ENCODE measurements at regions not wholly inside any gene's neighbourhood (a gene's known extent, or its start where the extent isn't known, plus 50 kb on each side); places are given as distances from the start of the nearest gene placed in this dataset.
A peak's percentile ranks its signal among the peaks of the same experiment; 100 is the strongest.
"Not testable (repeated sequence)": the region's sequence is repeated elsewhere in the genome, so short reads cannot be mapped to it uniquely, and the experiment has no call there.

DNA sequence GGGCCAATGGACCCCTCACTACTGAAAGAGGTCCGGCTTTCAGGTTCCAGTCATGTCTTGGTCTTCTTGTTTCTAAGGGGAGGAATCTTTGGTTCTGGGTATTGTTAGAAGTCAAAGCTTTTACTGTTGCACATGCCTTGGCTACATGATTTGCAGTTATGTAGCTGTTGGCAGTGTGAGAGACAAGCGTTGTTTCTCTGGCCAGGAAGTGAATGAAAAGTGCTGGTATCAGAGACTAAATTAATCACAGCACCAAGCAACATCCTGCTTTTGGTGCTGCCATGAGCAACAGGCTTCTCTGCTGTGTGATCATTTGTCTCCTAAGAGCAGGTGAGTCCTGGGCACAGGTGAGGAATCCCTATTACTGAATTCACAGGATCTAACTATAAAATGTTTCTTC, 100.1 kb upstream of the PRSS3 start:
- DNase-seq (ENCODE audit: low spot score): no peak

DNA sequence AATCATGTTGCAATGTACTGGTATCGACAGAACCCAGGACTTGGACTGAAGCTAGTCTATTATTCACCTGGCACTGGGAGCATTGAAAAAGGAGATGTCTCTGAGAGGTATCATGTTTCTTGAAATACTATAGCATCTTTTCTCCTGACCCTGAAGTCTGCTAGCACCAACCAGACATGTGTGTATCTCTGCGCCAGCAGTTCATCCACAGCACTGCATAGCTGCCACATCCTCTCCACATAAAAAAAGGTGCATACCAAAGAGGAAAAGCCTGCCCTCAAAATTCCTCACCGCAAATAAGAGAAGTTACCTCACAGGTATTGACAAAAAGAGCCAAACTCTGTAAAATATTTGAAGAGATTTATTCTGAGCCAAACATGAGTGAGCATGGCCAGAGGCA, 99.5 kb upstream of the PRSS3 start:
- no peak for DNase-seq (ENCODE audit: low spot score)

DNA sequence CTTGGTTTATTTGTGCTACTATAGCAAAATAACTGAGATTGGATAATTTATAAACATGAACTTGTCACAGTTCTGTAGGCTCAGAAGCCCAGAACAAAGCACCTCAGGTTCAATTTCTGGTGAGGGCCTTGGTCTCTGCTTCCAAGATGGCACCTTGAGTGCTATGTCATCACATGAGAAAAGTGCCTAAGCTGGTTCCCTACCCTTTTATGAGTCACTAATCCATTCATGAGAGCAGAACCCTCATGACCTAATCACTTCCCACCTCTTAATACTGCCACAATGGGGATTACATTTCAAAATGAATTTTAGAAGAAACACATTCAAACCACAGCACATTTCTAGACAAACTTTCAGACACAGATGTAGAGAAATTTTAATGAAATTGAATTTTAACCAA, 98.2 kb upstream of the PRSS3 start:
- no peak for DNase-seq (ENCODE audit: low spot score)

DNA sequence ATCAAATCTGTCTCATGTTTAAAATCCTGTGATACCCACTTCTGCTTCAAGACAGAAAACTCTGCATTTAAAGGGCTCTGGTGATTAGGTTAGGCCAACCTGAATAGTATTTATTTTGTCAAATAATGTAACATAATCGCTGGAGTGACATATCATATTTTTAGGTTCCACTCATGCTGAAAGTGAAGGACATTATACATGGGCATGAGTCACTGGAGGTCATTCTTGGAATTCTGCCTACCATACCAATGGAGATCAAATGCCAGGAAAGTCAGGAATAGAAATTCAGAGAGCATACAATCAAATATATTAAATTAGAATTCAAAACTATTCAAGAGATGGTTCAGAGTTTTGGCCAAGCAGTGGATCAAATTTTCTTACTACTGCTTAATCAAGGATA, 97.1 kb upstream of the PRSS3 start:
- DNase-seq (ENCODE audit: low spot score): no peak

GRCh38 chr9:33700940-33701339, 94.4 kb upstream of the PRSS3 start:
- DNase-seq (ENCODE audit: low spot score): not testable (repeated sequence)

DNA sequence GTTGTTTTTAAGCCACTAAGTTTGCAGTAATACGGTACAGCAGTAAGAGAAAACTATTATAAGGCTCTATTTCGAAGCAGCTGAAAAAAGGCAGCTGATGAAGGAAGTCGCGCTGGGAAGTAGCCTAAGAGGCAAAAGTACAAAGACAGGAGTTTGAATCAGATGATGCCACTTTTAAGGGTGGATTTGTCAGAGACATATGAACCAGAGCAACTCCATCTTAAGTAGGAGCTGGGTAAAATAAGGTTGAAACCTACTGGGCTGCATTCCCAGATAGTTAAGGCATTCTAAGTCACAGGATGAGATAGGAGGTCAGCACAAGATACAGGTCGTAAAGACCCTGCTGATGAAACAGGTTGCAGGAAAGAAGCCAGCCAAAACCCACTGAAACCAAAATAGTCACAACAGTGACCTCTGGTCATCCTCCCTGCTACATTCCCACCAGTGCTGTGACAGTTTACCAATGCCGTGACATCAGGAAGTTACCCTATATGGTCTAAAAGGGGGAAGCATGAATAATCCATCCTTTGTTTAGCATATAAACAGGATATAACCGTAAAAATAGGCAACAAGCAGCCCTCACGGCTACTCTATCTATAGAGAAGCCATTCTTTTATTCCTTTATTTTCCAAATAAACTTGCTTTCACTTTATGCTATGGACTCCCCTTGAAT, 91.8 kb upstream of the PRSS3 start:
- no peak for DNase-seq (ENCODE audit: low spot score)

DNA sequence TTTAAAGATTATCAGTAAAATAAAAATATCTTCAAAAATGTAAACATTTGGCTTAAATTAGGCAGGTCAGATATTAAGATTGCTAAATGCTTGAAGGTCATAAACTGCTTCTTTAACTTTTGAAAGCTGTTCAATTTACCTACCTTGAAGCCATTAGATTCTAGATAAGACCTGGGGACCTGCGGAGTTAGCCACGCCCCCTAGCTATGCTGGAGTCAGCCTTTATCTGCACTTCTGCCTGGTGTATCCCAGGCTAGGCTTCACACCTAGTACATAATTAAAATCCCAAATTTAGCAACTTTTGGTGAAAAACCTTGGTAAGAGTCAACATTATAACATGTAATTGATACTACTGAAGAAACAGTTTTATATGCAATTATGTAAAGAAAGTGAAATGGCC, 89.9 kb upstream of the PRSS3 start:
- DNase-seq (ENCODE audit: low spot score): not testable (repeated sequence)

- no peak for DNase-seq (ENCODE audit: low spot score)
These were observed 86.9 kb upstream of the PRSS3 start for GRCh38 chr9:33708441-33708840.

DNA sequence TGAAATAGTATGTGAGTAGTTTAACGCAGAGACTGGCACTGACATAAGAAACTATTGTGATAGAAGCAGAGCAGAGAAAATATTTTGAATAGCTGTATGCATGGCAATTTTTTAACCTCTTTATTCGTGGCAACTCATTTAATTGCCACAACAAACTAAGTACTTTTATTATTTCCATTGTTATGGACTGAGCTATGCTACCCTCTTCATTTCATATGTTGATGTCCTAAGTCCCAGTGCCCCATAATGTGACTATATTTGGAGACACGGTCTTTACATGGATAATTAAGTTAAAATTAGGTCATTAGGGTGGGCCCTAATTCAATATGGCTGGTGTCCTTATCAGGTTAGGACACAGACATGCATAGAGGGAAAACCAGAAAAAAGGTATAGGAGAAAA, 86.1 kb upstream of the PRSS3 start:
- no peak for DNase-seq (ENCODE audit: low spot score)

DNA sequence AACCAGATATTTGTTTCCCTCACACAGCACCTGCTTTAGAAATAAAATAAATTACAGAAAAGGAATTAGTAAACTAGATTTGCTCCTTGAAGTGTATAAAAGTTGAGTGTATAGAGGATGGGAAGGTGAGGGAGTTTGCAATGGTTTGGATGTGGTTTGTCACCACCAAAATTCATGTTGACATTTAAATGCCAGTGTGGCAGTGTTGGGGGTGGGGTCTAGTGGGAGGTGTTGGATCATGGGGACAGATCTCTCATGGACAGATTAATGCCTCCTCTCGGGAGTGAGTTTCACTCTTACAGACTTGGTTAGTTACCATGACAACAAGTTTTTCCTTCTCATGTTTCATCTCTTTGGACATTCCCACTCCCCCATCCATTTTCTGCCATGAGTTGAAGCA, 83.9 kb upstream of the PRSS3 start:
- not testable (repeated sequence) for DNase-seq (ENCODE audit: low spot score)

GRCh38 chr9:33714989-33715388, 80.4 kb upstream of the PRSS3 start:
- no peak for DNase-seq (ENCODE audit: low spot score)

GRCh38 chr9:33718987-33719386, 76.4 kb upstream of the PRSS3 start:
- no peak for DNase-seq (ENCODE audit: low spot score)

DNA sequence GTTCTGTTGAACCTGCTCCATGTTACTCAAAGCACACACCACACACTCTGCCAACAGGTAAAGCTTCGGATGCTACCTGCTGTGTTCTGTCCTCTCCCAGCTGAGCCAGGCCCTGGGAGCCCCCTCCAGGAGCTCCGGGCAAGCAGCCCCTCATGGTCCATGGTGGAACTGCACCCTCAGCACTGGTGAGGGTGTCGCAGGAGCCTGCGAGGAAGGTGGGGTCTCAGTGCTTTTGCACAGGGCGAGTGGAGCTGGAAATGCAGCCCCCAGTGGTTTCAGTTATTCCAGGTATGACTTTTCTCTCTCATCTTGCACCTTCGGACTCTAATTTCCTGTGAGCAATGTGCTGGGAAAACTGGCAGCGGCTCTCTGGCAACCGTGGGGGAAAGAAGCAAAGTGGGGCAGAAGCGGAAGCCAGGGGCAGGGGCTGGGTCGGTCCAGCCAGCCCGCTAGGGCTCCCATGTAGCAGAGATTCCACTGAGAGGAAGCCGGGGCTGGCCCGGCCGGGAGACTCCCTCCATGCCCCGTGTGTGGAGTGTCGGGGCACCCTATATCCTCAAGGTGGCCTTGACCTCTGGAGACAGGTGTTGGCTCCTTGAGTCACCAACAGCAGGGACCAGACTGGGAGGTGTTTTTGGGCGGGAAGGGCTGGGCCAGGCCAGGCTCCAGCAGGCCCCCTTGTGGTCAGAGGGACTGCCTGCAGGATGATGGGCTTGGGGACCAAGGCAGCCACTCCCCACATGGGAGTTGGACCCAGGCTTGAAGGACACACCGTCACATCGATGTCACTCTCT, 75.6 kb upstream of the PRSS3 start:
- peak; percentile 19 for DNase-seq (ENCODE audit: low spot score)

DNA sequence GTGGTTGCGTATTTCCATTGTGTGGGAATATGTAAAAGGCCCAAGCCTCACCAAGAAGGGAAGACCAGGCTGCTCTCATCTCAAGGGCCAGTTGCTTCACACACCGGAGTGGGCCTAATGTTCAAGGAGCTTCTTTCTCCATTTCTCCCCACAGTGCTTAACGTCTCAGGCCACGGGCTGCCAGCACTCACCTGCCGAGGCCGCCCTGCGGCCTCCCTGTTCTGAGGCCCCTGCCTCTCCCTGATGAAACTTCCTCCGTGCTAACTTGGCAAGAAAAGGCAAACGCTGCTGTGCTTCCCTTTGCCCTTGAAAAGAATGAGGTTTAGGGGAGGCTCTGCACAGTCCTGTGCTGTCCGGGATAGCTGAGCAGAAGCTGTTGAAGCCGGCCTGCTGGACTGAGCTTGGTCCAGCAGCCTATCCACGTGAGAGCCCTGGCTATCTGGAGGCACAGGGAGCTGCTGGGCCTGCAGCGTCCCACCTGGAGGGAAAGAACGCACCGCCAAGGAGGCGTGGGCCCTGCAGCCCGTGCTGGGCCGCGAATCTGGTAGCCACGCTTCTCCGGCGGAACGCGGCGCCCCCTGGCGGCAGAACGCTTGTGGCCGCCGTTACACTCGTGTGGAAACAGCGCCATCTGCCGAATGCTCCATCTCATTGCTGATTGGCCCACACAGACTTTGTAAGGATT, 73.5 kb upstream of the PRSS3 start:
- DNase-seq (ENCODE audit: low spot score): peak; percentile 87

DNA sequence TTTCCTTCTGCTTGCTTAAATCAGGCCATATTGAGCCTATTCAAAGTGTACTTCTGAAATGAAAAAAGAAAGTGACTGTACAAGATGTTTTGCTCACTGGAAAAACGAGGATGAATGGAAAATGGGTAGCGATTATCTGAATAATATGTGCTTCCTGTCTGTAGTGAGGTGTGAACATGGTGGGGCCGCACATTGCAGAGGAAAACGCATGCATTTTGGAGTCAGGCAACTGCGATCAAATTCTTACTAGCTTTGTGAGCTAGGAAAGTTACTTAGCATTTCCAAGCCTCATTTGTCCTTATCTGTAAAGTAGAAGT, 73.0 kb upstream of the PRSS3 start:
- DNase-seq (ENCODE audit: low spot score): no peak

GRCh38 chr9:33728613-33729012, 66.7 kb upstream of the PRSS3 start:
- DNase-seq (ENCODE audit: low spot score): no peak

DNA sequence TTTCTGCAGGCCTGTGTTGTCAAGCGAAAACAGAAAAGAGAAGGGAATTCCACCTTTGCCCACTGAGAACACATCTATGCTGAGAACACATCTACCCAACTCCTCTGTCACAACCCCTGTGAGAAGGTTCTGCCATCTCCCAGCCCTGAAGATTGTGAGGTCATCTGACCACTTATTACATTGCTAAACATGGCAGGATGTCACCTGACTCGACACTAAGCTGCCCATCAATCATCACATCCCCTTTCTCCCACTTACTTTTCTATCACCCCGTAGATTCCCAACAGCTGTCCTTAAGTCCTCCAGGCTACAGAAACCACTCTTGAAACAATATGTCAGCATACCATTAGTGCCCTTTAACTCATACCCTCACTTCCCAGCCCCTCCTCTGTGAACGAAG, 64.2 kb upstream of the PRSS3 start:
- DNase-seq (ENCODE audit: low spot score): no peak

GRCh38 chr9:33731625-33732024, 63.7 kb upstream of the PRSS3 start:
- no peak for DNase-seq (ENCODE audit: low spot score)

DNA sequence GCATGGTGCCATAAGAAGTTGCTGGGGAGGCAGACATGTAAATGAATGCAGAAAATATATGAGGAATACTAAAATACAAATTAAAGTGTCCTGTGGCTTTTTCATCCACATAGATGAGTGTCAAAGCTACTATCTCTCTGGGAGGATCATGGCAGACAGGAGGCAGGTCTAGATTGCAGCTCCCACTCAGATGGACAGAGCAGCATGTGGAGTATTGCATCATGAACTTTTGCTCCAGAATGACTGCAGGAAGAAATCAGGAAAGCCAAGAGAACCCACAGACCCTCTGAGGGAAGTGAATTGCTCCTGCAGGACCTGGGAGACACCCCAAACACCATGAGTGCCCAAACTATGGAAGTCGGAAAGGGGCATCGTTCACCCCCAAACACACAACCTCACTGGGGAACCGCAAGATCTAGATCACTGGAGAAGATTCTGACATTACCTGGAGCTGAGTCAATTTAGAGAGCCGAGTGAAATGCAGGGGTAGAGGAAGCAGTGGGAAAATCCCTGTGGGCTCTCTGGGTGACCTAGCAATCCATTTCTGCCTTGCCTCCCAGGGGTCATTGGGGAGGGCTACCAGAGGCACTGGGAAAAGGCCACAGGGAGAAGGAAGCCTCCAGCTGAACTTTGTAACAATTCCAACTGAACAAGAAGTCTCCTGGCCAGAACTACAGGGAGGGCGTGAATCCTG, 61.0 kb upstream of the PRSS3 start:
- not testable (repeated sequence) for DNase-seq (ENCODE audit: low spot score)

GRCh38 chr9:33734941-33735835, 60.2 kb upstream of the PRSS3 start:
- DNase-seq (ENCODE audit: low spot score): not testable (repeated sequence)

DNA sequence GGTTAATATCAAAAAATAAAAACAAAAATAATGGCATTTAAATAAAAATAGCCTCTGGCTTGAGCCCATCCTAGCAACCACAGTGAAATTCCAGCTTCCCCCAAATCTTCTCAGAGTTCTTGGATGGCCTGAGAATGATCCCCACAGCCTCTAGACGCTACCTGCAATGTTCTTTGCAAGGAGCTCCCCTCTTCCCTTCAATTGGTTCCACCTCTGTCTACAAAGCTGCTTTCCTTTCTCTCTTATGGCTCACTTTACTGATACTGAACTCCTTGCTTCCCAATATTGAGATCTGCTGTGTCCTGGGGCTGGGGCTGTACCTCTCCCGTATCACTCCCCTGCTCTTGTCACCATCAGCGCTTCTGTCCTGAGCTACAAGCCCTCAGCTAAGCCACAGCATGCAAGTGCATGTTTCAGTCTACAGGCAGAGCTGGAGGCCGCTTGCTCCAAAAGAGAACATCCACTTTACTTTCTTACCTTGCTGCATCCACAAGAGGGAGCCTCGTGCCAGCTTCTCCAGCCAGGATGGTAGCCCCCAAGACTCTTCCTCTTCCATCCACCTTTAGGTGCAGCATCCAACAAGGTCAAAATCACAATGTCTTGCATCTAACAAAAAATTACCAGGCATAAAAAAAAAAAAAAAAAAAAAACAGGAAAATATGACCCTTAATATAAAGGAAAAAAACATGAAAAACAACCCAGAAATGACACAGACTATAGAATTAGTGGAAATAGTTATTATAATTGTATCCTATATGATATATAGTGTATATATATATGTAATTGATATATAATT, 57.4 kb upstream of the PRSS3 start:
- DNase-seq (ENCODE audit: low spot score): peak; percentile 68

Data from AG20443 (cell line).